ENCODE measurements at regions not wholly inside any gene's neighbourhood (a gene's known extent, or its start where the extent isn't known, plus 50 kb on each side); places are given as distances from the start of the nearest gene placed in this dataset.
A peak's percentile ranks its signal among the peaks of the same experiment; 100 is the strongest.

DNA sequence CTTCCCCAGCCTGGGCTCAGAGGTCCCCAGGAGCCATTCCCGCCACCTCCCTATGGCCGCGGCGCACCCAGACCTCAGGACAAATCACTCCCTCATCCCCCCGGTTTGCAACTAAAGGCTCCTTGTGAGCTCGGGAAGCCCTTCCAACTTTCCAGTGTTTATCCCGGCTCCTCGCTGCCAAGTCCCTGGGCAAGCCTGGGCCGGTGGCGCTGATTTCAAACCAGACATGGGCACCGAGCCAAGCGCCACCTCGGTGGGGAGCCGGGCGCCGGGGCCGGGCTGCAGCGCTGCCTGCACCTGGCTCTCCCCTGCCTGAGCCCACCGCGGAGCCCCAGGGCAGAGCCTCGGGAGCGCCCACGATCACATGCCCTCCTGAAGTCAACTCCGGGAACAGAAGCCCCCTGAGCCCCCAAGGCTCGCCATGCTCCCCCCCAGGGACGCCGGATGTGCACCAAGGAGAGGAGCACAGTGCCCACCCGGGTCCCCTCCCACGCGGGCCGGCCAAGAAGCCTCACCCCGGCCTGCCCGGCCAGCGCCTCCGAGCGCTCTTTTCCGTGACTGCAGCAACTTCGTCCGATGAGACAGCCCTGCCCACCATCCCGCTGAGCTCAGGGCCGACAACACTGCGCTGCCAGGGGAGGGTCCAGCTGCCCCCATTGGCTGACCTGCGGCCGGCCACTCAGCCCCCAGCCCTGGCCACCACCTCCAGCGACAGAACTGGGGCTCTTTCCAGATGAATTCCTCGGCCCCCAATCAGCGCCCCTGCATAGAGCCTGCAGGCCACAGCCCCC, 50.0 kb downstream of the NCOR2 start:
- peak; percentile 88 for DNase-seq (ENCODE audit: low spot score)

DNA sequence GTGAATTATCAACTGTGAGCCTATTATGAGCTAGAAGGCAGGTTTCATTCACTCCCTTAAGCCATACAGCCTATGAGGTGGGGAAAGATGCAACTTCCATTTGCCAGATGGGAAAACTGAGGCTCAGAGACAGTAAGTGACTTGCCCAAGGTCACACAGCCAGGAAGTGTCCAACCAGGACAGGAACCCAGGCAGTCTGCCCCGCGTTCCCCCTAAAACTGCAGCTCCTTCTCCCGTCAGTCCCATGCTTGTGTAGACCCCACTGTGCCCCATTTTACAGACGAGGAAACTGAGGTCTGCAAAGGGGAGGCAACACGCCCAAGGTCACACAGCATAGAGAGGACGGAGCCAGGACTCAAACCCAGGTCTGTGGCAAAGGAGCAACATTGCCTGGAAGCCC, 50.6 kb downstream of the NCOR2 start:
- DNase-seq (ENCODE audit: low spot score), result no peak

DNA sequence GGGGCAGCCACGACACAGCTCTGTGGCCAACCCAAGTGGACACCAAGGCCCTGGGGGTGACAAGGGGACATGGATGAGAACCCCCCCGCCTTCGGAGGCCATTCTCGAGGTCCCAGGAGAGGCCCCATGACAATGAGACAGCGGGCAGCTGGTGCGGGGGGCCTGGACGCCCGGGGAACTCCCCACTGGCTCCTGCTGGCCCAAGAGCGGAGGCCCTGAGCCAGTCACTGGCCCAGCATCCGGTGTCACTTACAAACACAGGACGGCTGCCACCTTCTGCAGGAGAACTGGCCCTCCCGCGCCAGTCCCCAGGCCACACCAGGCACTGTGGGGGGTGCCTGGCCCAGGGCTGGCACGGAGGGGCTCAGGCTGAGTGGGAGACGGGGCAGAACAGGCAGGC, 51.4 kb downstream of the NCOR2 start:
- no peak for DNase-seq (ENCODE audit: low spot score)

DNA sequence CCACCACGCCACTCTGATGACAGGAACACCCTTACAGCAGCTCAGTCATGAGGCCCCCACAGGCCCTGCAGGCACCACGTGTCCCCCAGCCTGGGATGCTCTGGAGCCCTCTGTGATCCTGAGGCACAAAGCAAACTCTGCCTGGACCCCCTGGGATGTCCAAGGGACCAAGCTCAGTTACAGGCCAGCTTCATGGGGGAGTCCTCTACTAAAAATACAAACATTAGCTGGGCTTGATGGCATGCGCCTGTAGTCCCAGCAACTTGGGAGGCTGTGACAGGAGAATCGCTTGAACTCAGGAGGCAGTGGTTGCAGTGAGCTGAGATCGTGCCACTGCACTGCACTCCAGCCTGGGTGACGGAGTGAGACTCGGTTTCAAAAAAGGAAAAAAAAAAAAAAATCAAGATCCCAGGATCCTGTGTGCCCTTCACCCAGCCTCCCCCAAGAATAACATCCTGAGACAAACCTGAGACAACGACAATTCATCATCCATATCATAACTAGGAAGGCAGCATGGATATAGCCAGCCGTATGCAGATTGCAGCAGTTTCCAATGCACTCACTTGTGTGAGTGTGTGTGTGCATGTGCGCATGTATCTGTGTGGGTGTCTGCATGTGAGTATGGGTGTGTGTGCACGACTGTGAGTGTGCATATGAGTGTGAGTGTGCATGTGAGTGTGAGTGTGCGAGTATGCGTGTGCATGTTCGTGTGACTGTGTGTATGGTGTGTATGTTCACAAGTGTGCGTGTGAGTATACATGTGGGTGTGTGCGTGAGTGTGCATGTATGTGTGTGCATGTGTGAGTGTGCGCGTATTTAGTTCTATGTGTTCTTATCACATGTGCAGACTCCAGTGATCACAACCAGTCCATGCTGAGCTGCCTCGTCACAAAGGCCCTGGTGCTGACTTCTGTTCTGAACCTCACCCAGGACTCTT, 52.1 kb downstream of the NCOR2 start:
- DNase-seq (ENCODE audit: low spot score), result no peak

DNA sequence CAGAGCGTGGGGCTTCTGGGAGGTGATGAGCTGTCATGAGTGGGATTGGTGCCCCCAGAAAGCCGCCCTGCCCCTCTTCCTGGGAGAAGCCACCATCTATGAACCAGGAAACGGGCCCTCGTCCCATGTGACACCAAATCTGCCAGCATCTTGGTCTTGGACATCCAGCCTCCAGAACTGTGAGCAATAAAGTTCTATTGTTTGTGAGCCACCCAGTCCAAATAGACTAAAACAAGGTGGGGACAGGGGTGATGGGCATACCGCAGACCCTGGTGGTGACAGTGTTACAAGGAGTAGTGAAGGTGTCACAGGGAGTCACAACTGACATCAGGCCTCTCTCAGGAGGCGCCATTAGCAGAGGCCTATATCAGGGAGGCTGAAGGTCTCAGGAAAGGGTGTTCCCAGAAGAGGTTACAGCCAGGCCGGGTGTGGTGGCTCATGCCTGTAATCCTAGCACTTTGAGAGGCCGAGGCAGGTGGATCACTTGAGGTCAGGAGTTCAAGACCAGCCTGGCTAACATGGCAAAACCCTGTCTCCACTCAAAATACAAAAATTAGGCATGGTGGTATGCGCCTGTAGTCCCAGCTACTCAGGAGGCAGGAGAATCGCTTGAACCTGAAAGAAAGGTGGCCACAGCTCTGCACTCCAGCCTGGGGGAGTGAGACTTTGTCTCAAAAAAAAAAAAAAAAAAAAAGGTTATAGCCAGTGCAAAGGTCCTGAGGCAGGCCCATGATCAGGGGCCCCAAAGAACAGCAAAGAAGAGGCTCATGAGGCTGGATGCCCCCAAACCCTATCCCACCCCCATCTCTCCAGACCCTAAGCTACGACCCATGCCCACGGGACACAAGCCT, 53.0 kb downstream of the NCOR2 start:
- DNase-seq (ENCODE audit: low spot score), result no peak

DNA sequence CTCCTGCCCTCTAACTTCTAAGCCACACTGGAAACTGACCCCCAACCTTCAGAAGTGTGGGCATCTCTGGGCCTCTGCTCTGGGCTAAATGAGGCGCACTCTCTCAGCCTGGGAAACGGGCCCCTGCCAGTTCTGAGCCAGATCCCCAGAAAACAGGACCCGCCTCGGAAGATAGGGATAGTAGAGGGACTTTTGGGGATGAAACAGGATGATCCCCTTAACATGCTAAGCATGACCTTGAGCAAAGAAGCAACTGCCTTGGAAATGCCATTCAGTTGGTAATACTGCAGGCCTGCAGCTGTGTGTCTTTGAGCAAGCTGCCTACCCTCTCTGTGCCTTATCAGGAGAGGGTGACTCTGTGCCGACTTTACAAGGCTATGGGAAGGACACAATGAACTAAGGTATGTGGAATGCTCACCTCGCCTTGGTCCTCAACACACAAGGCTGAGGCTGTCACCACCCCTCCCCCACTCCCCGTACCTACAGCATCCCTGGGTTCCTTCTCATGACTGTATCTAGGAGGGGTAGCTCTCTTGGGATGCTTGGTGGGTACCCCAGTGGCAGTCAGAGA, 54.0 kb downstream of the NCOR2 start:
- no peak for DNase-seq (ENCODE audit: low spot score)

DNA sequence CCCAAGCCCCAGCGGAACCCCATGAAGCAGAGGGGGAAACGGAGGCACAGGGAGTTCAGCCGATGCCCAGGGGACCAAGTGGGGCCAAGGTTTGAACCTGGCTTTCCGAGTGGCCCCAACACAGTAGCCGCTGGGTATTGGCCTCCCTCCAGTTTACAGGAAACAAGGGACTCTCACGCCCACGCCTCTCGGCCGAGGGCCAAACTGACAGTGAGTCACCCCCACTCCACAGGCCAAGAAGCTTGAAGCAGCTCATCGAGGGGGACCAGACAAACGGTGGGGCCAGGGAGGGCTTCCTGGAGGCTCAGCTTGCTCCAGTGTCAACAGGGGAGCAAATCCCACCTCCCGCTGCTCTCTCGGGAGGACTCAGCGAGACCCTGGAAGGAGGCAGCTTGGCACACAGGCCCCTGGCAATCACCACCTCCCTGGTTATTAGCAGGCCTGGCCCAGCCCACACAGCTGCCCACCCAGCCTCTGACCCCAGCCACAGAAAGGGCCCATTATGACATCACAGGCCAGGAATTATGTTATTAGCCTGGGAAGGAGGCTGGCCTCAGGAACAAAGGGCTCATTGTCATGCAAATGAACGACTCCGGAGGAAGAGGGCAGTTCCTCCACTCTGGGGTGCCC, 54.6 kb downstream of the NCOR2 start:
- DNase-seq (ENCODE audit: low spot score), result peak; percentile 73

DNA sequence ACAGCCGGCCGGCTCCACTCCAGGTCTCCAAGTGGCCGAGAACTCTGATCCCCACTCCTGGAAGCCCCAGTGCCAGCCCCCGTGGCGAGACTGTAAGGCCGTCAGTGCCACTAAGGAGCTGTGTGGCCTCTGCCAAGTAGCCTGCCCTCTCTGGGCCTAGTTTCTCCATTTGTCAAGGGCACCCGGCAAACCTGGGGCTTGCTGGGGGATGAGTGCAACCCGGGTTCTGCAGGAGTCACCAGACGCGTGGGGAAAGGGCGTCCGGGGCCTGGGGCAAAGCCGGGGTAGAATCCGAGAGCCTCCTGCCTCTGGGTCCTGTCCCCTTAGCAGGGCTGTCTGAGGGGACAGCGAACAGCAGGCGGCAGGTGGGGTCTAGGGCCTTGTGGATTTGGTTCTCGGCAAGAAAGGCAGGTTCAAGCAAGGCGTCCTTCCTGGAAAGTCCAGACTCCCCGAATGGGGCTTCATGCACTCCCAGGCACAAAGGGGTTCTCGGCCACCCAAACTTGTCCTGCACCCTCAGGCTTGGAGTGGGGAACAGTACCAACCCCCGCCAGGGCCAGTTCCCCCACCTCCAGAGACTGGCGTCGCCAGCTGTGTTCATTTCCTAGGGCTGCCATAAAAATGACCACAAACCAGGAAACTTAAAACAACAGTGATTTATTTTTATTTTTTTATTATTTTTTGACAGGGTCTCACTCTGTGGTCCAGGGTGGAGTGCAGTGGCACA, 56.0 kb downstream of the NCOR2 start:
- no peak for DNase-seq (ENCODE audit: low spot score)

DNA sequence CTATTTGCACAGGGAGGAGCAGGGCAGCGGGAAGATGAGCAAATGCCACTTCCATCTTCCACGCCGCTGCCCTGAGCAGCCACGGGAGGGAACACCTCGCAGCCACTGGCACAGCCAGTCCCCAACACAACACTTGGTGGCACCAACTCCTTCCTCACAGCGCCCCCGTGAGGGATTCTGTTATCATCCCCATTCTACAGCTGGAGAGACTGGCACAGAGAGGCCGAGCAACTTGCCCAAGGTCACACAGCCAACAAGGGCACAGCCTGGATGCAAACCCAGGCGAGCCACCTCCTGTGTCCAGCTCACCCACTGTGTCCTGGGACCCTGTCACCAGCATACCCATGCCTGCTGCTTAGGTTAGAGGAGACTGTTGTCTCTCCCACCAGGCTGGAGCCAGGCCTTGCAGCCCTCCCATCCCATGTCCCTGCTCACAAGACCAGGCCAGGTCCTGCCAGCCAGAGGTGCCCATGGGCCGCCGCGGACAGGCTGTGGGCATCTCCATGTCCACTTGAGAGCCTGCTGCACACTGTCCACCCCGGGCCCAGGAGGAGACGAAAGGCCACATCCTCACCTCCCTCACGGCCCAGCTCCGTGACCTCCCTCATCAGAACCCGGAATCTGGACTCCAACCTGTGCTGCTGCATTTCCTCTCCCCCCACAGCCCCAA, 57.0 kb downstream of the NCOR2 start:
- no peak for DNase-seq (ENCODE audit: low spot score)

DNA sequence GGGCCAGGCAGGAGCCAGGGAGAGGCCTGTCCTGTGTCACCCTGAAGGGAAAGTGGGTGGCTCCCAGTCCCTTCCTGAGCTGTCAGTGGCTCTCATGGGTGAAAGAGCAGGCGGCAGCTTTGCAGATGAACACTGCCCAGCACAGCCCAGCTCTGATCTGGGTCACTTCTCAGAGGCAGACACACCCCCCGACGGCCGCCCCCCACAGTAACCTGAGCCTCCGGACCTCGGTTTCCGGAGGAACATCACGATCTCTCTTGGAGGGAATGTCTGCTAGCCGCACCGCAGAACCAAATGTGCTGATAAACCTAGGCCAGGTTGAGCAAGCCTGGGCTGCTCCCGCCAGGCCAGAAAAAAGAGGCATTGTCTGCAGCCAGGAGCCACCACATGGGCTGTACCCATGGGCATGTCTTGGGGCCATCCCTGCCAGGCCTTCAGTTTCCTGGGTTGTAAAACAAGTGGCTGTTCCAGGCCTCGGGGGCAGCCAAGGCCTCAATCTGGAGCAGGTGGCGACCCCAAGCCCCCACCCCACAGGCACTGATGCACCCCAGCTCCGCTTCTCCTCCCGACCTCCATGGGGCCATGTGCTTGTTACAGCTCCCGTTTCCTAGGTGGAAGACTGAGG, 57.6 kb downstream of the NCOR2 start:
- no peak for DNase-seq (ENCODE audit: low spot score)

DNA sequence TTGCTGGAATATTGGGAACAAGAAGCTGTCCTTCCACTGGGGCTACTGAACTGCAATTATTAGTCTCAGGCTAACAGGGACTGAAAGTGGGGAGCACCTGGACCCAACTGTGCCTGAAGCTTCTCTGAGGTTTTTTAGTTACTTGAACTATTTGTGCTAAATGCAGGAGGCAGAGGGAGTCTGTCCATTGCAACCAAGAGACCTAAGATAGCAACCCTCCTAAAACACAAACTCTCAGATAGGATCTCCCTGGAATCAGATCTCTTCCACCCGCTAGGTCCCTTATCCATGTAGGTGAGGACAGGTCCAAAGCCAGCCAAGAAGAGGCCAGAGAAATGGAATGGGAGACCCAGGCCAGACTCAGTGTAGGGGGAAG, 58.1 kb downstream of the NCOR2 start:
- no peak for DNase-seq (ENCODE audit: low spot score)

DNA sequence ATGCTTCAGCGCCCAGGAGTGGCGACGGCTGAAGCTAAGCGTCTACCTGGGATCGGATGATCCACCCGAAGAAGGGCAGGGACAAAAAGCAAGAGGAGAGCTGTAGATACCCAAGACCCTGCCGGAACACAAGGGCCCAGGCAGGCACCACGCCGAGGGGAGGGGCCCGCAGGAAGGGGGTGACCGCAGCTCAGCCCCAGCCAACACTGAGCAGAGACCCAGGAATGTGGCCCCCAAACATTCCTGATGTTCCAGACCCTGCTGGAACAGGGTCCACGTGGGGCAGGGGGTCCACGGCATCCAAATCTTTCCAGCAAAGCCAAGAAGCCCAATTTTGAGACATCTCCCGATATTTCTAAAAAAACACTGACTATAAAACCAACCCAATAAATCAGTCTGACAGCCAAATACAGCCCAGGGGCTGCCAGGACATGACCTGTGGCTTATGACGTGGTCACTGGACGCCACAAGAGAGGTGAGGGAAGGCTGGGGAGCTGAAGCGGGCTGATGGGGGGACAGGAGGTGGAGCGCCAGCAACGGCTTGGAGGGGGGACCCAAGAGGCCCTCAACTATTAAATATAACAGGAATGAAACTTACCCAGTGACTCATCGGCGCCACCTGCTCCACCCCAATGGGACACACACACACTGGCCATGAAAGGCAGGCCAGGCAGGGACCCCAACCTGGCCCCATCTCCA, 58.9 kb downstream of the NCOR2 start:
- no peak for DNase-seq (ENCODE audit: low spot score)

DNA sequence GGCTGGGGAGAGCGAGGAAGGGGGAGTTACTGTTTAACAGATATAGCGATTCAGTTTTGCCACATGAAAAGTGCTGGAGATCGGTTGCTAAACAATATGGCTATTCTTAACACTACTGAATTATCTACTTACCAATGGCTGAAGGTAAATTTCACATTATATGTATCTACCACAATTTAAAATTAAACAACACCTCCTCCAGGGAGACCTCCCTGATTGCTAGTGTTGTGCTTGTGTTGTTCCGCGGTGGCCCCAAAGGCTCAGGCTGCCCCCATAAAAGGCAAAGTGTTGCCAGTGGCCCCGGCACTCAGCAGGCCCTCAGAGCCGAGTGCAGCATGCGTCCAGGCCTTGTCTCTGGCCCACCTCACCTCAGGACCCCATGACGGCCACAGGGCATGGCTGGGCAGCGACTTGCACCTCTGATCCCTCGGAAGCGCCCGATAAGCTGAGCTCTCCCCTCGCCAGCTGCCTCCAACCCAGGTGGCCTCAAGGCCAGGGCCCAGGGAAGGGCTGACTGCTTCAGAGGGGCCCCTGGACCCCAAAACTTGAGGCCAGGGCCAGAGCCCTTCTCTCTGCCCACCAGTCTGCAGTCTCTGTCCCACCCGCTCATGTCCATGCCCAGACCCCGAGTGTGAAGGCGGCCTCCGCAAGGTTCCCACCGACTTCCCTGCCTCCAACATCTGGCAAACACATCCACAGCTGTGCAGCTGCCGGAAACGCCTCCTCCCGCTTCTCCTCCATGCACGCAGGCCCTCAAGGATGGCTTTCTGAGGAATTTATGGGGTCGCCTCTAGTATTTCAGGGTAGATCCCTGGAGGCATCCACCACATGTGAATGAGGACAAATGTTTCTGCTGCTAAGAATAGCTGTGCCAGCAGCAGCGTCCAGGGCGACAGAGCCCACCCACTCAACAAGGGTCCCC, 60.0 kb downstream of the NCOR2 start:
- DNase-seq (ENCODE audit: low spot score), result no peak

DNA sequence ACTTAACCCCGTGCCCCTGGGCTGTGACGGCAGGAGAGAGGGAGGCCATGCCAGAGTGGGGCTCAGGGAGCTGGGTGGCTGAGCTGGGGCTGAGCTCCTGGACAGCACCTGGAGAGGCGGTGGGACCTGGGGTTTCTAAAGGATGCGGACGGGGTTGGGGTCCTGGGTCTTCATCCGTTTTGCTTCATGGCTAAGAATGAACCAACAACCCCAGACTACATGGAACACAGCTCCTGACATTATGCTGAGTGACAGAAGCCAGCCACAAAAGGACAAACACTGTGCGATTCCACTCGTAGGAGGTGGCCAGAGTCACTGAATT, 60.6 kb downstream of the NCOR2 start:
- peak; percentile 61 for DNase-seq (ENCODE audit: low spot score)

DNA sequence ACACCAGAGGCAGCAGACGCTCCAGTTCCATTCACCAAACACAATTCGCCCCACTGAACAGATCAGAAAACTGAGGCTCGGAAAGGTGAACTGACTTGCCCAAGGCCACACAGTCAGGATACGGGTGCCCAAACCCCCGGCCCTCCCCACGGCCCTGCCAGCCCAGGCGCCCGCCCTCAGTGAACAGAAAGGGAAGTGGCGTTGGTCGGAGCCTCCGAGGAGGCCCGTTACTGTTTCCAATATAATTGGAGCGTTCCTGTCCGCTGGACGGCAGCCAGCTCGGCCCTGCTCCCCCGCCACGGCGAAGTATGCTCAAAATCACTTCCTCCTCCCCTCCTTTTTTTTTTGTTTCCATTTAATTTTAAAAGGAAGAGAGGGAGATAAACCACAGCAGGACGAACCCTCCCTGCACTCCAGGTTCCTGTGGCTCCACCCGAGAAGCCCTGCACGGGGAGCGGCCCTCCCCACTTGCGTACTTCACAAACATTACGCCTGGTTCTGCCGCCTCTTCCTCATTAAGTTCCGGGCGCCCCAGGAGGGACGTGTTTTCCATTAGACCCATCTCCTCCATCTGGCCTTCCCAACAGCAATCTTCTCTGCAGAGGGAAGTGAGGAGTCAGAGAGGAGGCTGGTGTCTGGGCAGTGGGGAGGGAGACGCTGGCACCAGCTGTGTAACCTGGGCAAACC, 61.1 kb downstream of the NCOR2 start:
- DNase-seq (ENCODE audit: low spot score), result peak; percentile 69

DNA sequence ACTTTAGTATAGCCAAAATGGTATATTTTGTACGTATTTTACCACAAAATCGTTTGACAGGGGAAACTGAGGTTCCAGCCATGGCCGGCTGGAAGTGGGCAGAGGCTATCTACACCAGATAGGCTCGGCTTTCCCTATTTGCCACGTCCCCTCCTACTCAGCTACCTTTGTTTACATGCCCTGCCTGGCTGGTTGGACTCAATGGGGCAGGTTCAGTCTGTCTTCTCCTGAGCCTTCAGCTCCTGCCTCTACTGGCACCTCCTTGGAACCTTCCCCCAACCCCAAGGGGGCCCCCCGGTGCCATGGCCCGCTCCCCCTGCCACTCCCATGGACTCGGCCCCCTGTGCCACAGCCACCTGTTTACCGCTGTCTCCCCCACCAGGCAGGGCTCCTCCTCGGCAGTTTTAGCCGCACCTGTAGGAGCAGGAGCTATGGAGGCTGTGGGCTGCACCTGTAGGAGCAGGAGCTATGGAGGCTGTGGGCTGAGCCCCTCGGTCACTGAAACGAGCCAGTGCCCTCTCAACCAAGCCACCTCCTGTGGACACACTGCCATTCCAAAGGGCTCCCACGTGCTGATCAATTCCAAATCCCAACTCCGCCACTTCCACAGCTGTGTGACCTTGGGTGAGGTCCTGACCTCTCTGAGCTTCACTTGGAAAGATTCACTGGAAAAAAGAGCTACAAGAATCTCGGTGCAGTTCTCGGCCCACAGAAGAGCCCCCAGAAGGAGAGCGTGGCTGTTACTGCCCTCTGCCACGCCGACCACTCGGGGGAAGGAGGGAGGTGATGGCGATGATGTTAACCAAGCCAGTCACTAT, 62.2 kb downstream of the NCOR2 start:
- no peak for DNase-seq (ENCODE audit: low spot score)

Measured in D341Med (cell line).